ENCODE measurements at regions not wholly inside any gene's neighbourhood (a gene's known extent, or its start where the extent isn't known, plus 50 kb on each side); places are given as distances from the start of the nearest gene placed in this dataset.

- DNase-seq = no peak
Measured at GRCh38 chr2:217330647-217331046, 470.8 kb upstream of the TNP1 start.

- DNase-seq = no peak
Measured at GRCh38 chr2:217329023-217329431, 469.2 kb upstream of the TNP1 start.

- DNase-seq = no peak
Measured at GRCh38 chr2:217328622-217328978, 468.7 kb upstream of the TNP1 start.

- no peak for DNase-seq
Measured at GRCh38 chr2:217327953-217328621, 468.2 kb upstream of the TNP1 start.

GRCh38 chr2:217326238-217327022, 466.6 kb upstream of the TNP1 start:
- DNase-seq = no peak

GRCh38 chr2:217325816-217326215, 466.0 kb upstream of the TNP1 start:
- no peak for DNase-seq

GRCh38 chr2:217325251-217325650, 465.4 kb upstream of the TNP1 start:
- DNase-seq = no peak

GRCh38 chr2:217316743-217317142, 456.9 kb upstream of the TNP1 start:
- peak; percentile 54 to 64 for DNase-seq

- DNase-seq = peak in 1 of 2 experiments; percentile 9
Measured at GRCh38 chr2:217314021-217314460, 454.2 kb upstream of the TNP1 start.

- DNase-seq = no peak
Measured at GRCh38 chr2:217313386-217313785, 453.5 kb upstream of the TNP1 start.

GRCh38 chr2:217309056-217309455, 449.2 kb upstream of the TNP1 start:
- no peak for DNase-seq

GRCh38 chr2:217307023-217307422, 447.2 kb upstream of the TNP1 start:
- no peak for DNase-seq

- DNase-seq = no peak
Measured at GRCh38 chr2:217305882-217306281, 446.0 kb upstream of the TNP1 start.

GRCh38 chr2:217304582-217304981, 444.7 kb upstream of the TNP1 start:
- no peak for DNase-seq

- DNase-seq = no peak
Measured at GRCh38 chr2:217302856-217303255, 443.0 kb upstream of the TNP1 start.

- no peak for DNase-seq
Measured at GRCh38 chr2:217301142-217301925, 441.5 kb upstream of the TNP1 start.

GRCh38 chr2:217299590-217299989, 439.7 kb upstream of the TNP1 start:
- DNase-seq = no peak

GRCh38 chr2:217297096-217297495, 437.2 kb upstream of the TNP1 start:
- no peak for DNase-seq

- no peak for DNase-seq
Measured at GRCh38 chr2:217294818-217295217, 435.0 kb upstream of the TNP1 start.

GRCh38 chr2:217294211-217294610, 434.3 kb upstream of the TNP1 start:
- DNase-seq = no peak

GRCh38 chr2:217293607-217294006, 433.7 kb upstream of the TNP1 start:
- DNase-seq = no peak

GRCh38 chr2:217293046-217293445, 433.2 kb upstream of the TNP1 start:
- DNase-seq = no peak

- no peak for DNase-seq
Measured at GRCh38 chr2:217291259-217291658, 431.4 kb upstream of the TNP1 start.

GRCh38 chr2:217290467-217290866, 430.6 kb upstream of the TNP1 start:
- DNase-seq = no peak
